ENCODE measurements at regions not wholly inside any gene's neighbourhood (a gene's known extent, or its start where the extent isn't known, plus 50 kb on each side); places are given as distances from the start of the nearest gene placed in this dataset.
A peak's percentile ranks its signal among the peaks of the same experiment; 100 is the strongest.
"Not testable (repeated sequence)": the region's sequence is repeated elsewhere in the genome, so short reads cannot be mapped to it uniquely, and the experiment has no call there.

DNA sequence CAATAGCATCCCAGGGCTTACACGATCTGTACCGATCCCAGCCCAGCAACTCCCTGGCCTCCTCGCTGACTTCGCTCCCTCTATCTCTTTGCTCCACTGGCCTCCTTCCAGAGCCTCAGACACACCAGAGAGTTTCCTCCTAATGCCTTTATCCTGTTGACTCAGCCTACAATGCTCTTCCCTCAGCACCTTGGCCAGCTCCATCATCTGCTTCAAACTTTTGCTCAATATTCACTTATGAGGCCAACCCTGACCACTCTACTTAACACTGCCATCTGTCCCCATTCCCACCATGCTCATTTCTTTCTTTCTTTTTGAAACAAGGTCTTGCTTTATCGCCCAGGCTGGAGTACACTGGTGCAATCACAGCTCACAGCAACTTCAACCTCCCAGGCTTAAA lies 180.9 kb downstream of the CEP170 start:
- DNase-seq = not testable (repeated sequence)

- DNase-seq = not testable (repeated sequence)
Measured at GRCh38 chr1:243067056-243067455, 188.0 kb downstream of the CEP170 start.

- DNase-seq = not testable (repeated sequence)
Measured at GRCh38 chr1:243061965-243062364, 193.1 kb downstream of the CEP170 start.

GRCh38 chr1:243055510-243055909 lies 199.6 kb downstream of the CEP170 start:
- DNase-seq = not testable (repeated sequence)

GRCh38 chr1:243055091-243055490 lies 200.0 kb downstream of the CEP170 start:
- DNase-seq = not testable (repeated sequence)

- DNase-seq = not testable (repeated sequence)
Measured at GRCh38 chr1:243054681-243055080, 200.4 kb downstream of the CEP170 start.

DNA sequence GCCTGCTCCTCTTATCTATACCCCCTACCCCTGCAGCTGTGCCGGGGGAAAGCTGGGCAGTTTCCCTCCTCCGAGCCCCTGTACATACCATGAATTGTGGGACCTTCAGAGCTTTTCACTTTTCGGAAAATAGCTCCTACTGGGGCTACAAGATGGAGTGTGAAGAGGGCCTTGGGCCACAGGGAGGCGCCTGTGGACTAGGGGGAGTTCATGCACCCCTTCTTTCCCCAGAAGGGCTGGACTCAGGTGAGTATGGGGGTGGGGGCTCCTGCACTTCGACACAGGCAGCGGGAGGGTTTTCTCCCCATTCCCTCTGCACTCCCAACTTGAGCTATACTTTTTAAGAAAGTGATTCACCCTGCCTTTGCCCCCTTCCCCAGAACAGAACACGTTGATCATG lies 202.0 kb downstream of the CEP170 start:
- DNase-seq = not testable (repeated sequence)

DNA sequence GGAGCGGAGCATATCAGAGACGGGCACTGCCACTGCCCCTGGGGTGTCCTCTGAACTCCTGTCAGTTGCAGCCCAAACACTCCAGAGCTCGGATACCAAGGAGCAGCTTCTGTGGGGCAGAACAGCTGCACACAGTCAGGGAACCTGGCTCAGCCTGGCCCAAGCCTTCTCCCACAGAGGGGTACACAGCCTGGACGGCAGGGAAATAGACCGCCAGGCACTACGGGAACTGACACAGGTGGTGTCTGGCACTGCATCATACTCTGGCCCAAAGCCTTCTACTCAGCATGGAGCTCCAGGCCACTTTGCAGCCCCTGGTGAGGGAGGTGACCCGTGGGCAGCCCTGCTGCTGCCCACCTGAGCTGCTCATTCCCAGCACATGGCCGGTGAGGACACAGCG lies 204.5 kb downstream of the CEP170 start:
- DNase-seq = not testable (repeated sequence)

- not testable (repeated sequence) for DNase-seq
Measured at GRCh38 chr1:243049716-243050115, 205.4 kb downstream of the CEP170 start.

GRCh38 chr1:243021365-243021764 lies 233.7 kb downstream of the CEP170 start:
- not testable (repeated sequence) for DNase-seq

GRCh38 chr1:243019030-243019635 lies 235.9 kb downstream of the CEP170 start:
- not testable (repeated sequence) for DNase-seq

GRCh38 chr1:243010719-243011118 lies 244.4 kb downstream of the CEP170 start:
- not testable (repeated sequence) for DNase-seq

- DNase-seq = not testable (repeated sequence)
Measured at GRCh38 chr1:243001003-243001402, 254.1 kb downstream of the CEP170 start.

DNA sequence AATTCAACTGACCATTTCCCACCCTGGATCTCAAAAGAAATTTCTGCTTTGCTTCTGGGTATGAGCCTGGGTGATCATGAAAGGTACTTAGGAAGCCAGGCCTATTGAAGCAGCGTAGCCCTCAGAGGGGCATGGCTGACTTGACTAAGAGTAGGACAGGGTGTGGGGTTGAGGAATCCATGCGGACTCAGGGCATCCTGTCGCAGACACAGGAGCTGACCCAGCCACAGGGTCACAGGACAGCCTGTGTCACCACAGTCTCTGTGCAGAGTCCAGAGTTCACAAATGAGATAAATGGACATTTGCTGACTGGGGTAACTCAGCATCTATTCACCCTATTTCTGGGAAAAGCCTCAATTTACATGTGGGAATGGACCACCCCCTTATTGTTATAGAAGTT lies 262.3 kb downstream of the CEP170 start:
- not testable (repeated sequence) for DNase-seq

- not testable (repeated sequence) for DNase-seq
Measured at GRCh38 chr1:242985096-242985495, 270.0 kb downstream of the CEP170 start.

GRCh38 chr1:242973341-242973740 lies 281.7 kb downstream of the CEP170 start:
- peak; percentile 24 for DNase-seq

GRCh38 chr1:242966892-242967291 lies 288.2 kb downstream of the CEP170 start:
- no peak for DNase-seq

DNA sequence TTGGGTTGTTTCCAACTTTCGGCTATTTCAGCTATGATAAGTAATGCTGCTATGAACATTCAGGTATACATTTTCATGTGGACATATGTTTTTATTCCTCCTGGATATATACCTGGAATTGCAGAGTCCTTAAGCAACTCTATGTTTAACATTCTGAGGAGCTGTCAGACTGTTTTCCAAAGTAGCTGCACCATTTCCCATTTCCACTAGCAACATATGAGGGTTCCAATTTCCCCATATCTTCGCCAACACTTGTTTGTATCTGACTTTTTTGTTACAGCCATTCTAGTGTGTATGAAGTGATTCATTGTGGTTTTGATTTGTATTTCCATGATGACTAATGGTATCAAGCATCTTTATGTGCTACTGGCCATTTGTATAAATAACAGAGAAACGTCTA lies 295.7 kb downstream of the CEP170 start:
- not testable (repeated sequence) for DNase-seq

DNA sequence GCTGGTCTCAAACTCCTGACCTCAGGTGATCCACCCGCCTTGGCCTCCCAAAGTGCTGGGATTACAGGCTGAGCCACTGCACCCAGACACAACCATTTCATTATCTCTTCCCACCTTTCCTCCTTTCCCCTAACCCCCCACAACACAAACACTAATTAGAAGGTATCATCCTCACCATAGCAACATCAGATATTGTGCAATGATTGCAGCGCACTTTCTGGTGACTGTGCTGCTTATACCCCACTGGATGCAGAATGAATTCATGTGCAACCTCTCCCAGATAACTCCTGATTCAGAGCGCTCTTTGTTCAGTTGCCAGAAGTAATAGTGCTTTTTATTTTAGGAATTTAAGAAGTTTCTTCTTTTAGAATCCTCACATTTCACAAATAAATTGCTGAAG lies 300.1 kb downstream of the CEP170 start:
- not testable (repeated sequence) for DNase-seq

- DNase-seq = no peak
Measured at GRCh38 chr1:242946206-242946605, 308.9 kb downstream of the CEP170 start.

DNA sequence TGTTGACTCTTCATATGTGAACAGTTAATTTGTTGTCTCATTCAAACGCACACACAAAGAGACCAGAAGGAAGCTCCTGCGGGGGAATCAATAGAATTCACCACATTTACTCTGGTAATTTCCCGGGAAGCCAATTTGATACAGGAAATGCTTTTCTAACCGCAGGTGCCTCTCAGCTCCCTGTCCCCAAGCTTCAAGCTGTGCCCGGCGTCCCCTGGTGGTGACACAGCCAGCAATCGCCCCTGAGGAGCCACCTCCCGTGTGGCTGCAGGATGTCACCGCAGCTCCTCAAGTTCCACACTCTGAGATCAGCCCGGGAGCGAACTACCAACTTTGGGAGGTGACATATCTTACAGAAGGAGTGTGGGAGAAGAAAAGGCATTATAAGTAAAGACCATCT lies 318.4 kb downstream of the CEP170 start:
- DNase-seq = not testable (repeated sequence)

DNA sequence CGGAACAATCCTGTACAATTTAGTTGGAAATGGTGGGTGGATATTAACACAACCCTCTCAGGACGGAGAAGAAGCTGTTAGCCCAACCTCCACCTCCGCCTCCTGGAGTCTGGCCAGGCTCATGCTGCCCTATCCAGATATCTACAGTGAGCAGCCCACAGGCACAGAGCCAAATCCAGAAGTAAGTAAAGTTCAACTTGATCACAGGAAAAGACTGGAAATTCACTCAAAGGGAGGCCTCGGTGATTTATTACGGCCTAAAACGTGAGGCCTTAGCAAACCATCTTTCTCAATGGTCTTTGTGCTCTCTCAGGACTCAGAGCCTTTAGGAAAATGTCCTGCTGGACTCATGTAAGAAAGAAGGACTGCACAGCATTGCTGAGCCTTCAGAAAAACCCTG lies 330.4 kb downstream of the CEP170 start:
- not testable (repeated sequence) for DNase-seq

DNA sequence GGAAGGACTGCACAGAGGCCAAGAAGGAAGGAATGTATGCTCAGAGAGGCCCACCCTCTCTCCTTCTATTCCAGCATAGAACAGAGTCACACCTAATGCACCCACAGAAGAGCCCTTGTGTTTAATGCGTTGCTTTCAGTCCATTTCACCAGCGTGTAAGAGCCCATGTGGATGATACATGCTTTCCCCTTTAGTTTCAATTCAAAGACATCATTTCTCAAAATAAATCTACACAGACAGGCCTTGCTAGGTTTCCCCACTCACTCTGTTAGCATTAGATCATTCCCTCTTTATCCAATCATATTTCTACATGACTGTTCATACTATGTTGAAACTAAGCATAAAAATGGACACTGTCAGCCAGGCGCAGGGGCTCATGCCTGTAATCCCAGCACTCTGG lies 331.5 kb downstream of the CEP170 start:
- DNase-seq = not testable (repeated sequence)

DNA sequence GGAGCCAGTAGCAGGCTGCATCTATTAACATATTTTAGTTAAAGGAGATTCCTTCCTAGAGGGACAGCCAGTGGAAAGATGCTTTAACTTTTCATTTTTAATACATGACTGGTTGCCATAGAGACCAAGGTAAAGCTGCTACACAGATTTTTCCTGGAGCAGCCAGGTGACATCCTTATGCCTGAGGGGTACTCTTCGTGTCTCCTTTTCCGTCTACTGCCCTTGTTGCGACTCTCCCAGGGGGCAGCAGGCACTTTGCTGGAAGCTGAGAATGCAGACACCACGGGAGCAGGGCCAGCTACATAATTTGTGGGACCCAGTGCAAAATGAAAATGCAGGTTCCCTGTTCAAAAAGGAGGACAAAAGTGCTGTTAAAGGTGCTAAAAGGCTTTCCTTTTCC lies 340.4 kb downstream of the CEP170 start:
- DNase-seq = not testable (repeated sequence)

DNA sequence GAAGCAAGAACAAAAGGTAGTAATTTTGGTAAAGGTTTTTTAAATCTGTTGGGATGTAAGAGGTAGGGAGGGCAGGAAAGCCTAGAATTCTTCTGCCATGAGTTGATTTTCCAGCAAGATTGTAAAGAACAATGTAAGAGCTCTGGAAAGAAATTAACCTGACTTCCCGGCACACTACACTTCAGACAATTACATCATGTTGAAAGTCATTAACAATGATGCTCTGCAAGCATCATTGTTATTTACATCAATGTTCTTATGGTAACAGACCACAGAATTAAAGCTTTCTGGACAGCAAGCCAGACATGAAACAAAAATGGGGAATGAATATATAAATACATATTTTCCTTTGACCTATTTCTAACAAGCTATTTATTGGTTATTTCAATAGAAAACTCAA lies 342.2 kb downstream of the CEP170 start:
- DNase-seq = not testable (repeated sequence)

Measured in T1000 (cell line).